IPS DF 19.7 (cell line): ENCODE measurements at regions not wholly inside any gene's neighbourhood (a gene's known extent, or its start where the extent isn't known, plus 50 kb on each side); places are given as distances from the start of the nearest gene placed in this dataset.
"Not testable (repeated sequence)": the region's sequence is repeated elsewhere in the genome, so short reads cannot be mapped to it uniquely, and the experiment has no call there.

Experiments
- DNase-seq: peaks from one replicate; pipeline ENCODE4 v3.0.0-alpha.2; 2013; ENCODE audit warnings: low read depth, low spot score

- DNase-seq, result no peak
Observed at GRCh38 chrX:45823536-45823935, 622.9 kb upstream of the DIPK2B start.

DNA sequence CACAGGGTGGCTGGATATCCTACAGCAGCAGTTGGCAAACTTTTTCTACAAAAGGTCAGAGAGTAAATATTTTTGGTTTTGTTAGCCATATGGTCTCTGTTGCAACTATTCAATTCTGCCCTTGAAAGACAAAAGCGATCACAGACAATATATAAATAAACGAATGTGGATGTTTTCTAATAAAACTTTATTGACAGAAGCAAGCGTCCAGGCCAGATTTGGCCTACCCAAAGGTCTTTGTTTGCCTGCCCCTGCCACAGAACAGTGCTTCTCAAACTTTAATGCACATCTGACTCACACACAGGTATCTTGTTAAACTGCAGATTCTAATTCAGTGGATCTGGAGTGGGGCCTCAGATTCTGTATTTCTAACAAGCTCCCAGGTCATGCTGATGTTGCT lies 621.4 kb upstream of the DIPK2B start:
- DNase-seq, result no peak

- DNase-seq, result no peak
Observed at GRCh38 chrX:45818913-45819312, 618.2 kb upstream of the DIPK2B start.

DNA sequence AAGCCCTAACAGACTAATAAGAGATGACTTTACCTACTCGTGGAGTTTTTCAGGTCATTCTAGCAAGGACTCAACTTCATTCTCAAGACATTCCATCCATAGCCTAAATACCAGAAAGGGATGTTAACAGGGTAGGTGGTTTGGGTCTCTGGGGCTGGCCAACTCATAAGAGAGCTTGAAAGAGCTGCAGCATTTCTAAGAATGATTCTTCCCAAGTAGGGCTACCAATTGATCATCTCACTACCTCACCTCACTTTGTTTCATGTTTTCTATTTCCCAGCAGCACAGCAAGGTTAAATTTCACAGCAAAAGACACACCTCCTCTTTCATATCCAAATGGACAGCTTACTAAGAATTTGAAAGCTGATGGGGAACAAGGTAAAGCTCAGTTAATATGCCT lies 614.8 kb upstream of the DIPK2B start:
- DNase-seq, result no peak

GRCh38 chrX:45811326-45811725 lies 610.6 kb upstream of the DIPK2B start:
- no peak for DNase-seq

- DNase-seq, result no peak
Observed at GRCh38 chrX:45807572-45808425, 607.1 kb upstream of the DIPK2B start.

DNA sequence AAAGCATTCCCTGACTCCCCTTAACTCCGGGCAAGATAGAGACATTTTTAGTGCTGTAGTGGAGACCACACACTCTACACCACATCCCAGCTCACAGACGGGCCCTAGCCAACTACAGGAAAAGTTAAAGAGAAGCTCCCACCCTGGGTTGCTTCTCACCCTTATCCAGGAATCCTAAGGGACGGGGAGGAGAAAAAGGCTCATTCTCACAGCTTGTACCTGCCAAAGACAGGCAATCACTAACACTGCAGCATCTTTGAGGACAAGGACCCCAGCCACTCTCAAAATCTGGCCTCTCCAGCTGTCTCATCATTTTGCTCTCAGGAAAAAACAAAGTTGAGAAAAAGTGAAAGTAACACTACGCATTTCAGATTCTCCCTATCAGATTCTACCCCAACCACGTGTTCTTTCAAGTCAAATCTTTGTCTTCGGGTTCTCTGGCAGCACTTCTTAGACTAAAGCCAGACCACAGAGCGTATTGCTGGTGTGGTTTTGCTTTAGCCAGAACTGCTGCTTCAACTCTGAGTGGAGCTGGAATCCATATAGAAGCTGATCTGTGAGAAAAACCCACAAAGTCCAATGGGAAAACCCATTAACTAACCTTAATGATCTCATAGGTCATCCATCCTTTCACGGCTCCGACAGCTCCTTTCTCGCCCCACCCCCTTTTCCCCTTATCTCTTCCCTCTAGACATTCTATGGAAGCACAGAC lies 605.9 kb upstream of the DIPK2B start:
- DNase-seq, result no peak

GRCh38 chrX:45804276-45804675 lies 603.6 kb upstream of the DIPK2B start:
- DNase-seq, result no peak

- no peak for DNase-seq
Observed at GRCh38 chrX:45803383-45803921, 602.8 kb upstream of the DIPK2B start.

- DNase-seq, result no peak
Observed at GRCh38 chrX:45801554-45801953, 600.9 kb upstream of the DIPK2B start.

- not testable (repeated sequence) for DNase-seq
Observed at GRCh38 chrX:45800746-45801453, 600.2 kb upstream of the DIPK2B start.

- DNase-seq, result no peak
Observed at GRCh38 chrX:45799576-45799975, 598.9 kb upstream of the DIPK2B start.

- DNase-seq, result no peak
Observed at GRCh38 chrX:45795546-45795945, 594.9 kb upstream of the DIPK2B start.

DNA sequence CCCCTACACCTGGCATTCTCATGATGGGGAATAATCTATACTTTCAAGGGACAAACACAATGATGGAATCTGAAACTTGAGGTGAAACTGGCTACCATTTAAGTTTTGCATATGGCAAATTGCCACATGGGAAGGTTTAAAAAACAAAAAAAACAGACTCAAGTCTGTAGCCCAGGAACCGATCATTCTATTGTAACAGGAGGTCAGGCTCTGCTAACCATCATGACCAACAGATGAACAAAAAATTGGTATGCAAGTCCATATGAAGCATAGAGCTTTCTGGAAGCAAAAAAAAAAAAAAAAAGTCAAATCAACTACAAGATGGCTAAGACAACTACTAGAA lies 594.3 kb upstream of the DIPK2B start:
- no peak for DNase-seq

GRCh38 chrX:45794323-45794994 lies 593.8 kb upstream of the DIPK2B start:
- DNase-seq, result no peak

DNA sequence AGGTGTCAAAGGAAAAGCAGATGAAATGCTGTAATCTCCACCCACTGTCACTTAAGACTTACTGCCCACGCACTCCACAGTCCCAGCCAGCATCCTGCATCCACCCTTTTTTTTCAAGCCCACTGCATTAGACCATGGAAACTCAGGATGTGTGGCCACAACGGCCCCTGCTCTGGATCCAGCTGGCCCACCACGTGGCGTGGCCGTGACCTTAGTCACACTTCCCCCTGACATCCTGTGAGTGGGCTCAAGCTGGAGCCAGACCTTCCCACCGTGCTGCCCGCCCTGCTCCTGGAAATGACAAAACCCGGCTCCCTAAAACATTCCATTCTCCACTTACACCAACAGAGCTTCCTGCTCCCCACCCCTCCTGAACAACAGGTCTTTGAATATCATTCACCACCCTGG lies 588.3 kb upstream of the DIPK2B start:
- no peak for DNase-seq

DNA sequence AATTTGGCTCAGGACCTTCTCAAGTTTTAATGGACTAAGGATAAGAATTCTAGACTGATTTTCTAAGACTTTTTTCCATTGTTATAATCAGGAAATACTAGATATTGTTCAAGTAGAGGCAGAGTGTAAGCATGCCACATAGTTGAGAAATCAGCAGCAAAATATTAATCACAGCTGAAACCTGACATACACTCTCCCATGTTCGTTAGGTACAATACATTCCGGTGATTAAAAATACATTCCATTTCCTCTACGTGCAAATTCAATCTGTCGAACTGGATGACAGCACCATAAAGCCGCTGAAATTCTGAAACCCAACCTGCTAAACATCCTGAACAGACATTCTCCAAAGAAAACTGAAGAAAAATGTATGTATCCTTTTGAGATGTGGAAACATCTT lies 587.6 kb upstream of the DIPK2B start:
- no peak for DNase-seq

- no peak for DNase-seq
Observed at GRCh38 chrX:45784590-45784989, 583.9 kb upstream of the DIPK2B start.

DNA sequence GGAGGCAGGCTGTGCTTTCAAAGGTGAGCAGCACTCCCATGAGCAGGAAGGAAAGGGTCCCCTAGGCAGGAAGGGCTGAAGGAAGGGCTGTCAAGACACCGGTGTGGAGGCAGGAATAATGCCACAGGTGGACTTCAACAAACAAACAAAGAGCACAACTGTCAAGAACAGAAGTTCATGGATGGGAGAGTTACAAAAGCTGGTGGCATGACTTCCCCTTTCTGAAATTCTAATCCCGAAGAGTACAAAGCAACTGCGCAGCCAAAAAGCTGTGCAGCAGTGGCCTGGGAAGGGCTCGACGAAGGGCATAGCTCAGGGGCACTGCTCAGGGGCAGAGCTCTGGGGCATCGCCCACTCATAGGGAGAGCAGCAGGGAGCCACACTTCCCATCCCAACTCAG lies 582.3 kb upstream of the DIPK2B start:
- no peak for DNase-seq

DNA sequence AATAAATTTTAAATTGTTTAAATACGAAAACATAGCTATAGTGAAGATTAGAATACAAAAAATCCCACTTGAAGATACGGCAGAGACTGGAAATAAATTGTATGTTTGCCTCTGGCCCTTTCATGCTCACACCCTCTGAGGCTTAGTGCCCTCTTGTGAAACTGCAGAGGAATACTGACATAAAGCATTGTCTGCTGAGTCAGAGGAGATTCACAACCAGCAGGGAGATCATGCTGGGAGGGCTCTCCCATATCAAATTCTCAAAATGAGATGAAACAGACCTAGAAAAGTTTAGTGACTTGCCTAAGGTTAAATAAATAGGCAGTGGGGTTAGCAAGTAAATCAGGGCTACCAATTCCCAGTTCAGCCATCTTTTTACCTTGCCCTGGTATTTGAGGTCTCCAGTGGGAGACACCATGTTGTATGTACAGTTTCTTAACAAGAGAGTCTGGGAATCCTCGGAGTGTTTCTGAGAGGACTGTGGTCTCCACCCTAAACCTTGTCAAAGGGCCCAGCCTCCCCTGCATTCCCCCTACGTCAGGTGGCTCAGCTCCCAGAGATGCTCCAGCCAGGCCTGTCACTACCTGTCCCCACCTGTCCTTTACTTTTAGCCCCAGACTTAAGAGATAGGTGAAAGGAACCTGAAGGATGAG lies 581.4 kb upstream of the DIPK2B start:
- DNase-seq, result no peak

GRCh38 chrX:45778616-45779015 lies 577.9 kb upstream of the DIPK2B start:
- DNase-seq, result no peak
